ENCODE measurements at regions not wholly inside any gene's neighbourhood (a gene's known extent, or its start where the extent isn't known, plus 50 kb on each side); places are given as distances from the start of the nearest gene placed in this dataset.

GRCh38 chr2:122635686-122636085 lies 880.2 kb downstream of the TSN start:
- H3K4me1 Mint-ChIP-seq: no peaks in the 10 kb centered on the region
- H3K9me3 Mint-ChIP-seq: no peaks in the 10 kb centered on the region
- no peaks in the 10 kb centered on the region for H3K27me3 Mint-ChIP-seq
- no peak overlapping the region for H3K27ac Mint-ChIP-seq
- no peaks in the 10 kb centered on the region for H3K36me3 Mint-ChIP-seq
- no peak overlapping the region for H3K4me3 Mint-ChIP-seq

GRCh38 chr2:122636097-122636496 lies 880.6 kb downstream of the TSN start:
- Mint-ChIP-seq H3K4me3 (no peak overlapping the region), H3K27ac (no peak overlapping the region), H3K9me3 (no peaks in the 10 kb centered on the region), H3K36me3 (no peaks in the 10 kb centered on the region), H3K27me3 (no peaks in the 10 kb centered on the region), H3K4me1 (no peaks in the 10 kb centered on the region)

GRCh38 chr2:122639176-122639575 lies 883.7 kb downstream of the TSN start:
- no peaks in the 10 kb centered on the region for H3K4me1 Mint-ChIP-seq
- H3K4me3 Mint-ChIP-seq: no peak overlapping the region
- no peaks in the 10 kb centered on the region for H3K9me3 Mint-ChIP-seq
- H3K27me3 Mint-ChIP-seq: no peaks in the 10 kb centered on the region
- no peak overlapping the region for H3K27ac Mint-ChIP-seq
- no peaks in the 10 kb centered on the region for H3K36me3 Mint-ChIP-seq

GRCh38 chr2:122639711-122640110 lies 884.3 kb downstream of the TSN start:
- Mint-ChIP-seq H3K36me3 (no peaks in the 10 kb centered on the region), H3K27ac (no peak overlapping the region), H3K27me3 (no peaks in the 10 kb centered on the region), H3K9me3 (no peaks in the 10 kb centered on the region), H3K4me3 (no peak overlapping the region), H3K4me1 (no peaks in the 10 kb centered on the region)

GRCh38 chr2:122643725-122644329 lies 888.4 kb downstream of the TSN start:
- Mint-ChIP-seq H3K4me3 (no peak overlapping the region), H3K36me3 (no peaks in the 10 kb centered on the region), H3K9me3 (no peaks in the 10 kb centered on the region), H3K27ac (no peak overlapping the region), H3K27me3 (no peaks in the 10 kb centered on the region), H3K4me1 (no peaks in the 10 kb centered on the region)

GRCh38 chr2:122651236-122651635 lies 895.8 kb downstream of the TSN start:
- Mint-ChIP-seq H3K9me3 (no peaks in the 10 kb centered on the region), H3K36me3 (no peaks in the 10 kb centered on the region), H3K4me3 (no peak overlapping the region), H3K27ac (no peak overlapping the region), H3K27me3 (no peaks in the 10 kb centered on the region), H3K4me1 (no peaks in the 10 kb centered on the region)

- H3K4me1 Mint-ChIP-seq: no peaks in the 10 kb centered on the region
- H3K36me3 Mint-ChIP-seq: no peaks in the 10 kb centered on the region
- no peak overlapping the region for H3K4me3 Mint-ChIP-seq
- no peak overlapping the region for H3K27ac Mint-ChIP-seq
- no peaks in the 10 kb centered on the region for H3K27me3 Mint-ChIP-seq
- no peaks in the 10 kb centered on the region for H3K9me3 Mint-ChIP-seq
Measured at GRCh38 chr2:122651780-122652179, 896.3 kb downstream of the TSN start.

GRCh38 chr2:122652670-122653069 lies 897.2 kb downstream of the TSN start:
- H3K9me3 Mint-ChIP-seq: no peaks in the 10 kb centered on the region
- no peak overlapping the region for H3K4me3 Mint-ChIP-seq
- H3K4me1 Mint-ChIP-seq: no peaks in the 10 kb centered on the region
- no peak overlapping the region for H3K27ac Mint-ChIP-seq
- H3K36me3 Mint-ChIP-seq: no peaks in the 10 kb centered on the region
- H3K27me3 Mint-ChIP-seq: no peaks in the 10 kb centered on the region

- H3K36me3 Mint-ChIP-seq: no peaks in the 10 kb centered on the region
- no peaks in the 10 kb centered on the region for H3K9me3 Mint-ChIP-seq
- H3K4me1 Mint-ChIP-seq: no peaks in the 10 kb centered on the region
- H3K27me3 Mint-ChIP-seq: peaks cover 2% of the 10 kb centered on the region
- H3K4me3 Mint-ChIP-seq: no peak overlapping the region
- H3K27ac Mint-ChIP-seq: no peak overlapping the region
Measured at GRCh38 chr2:122656403-122656802, 901.0 kb downstream of the TSN start.

- H3K27ac Mint-ChIP-seq: no peak overlapping the region
- no peaks in the 10 kb centered on the region for H3K9me3 Mint-ChIP-seq
- H3K27me3 Mint-ChIP-seq: peaks cover 5% of the 10 kb centered on the region
- H3K36me3 Mint-ChIP-seq: no peaks in the 10 kb centered on the region
- no peak overlapping the region for H3K4me3 Mint-ChIP-seq
- H3K4me1 Mint-ChIP-seq: no peaks in the 10 kb centered on the region
Measured at GRCh38 chr2:122660786-122661634, 905.6 kb downstream of the TSN start.

- Mint-ChIP-seq H3K36me3 (no peaks in the 10 kb centered on the region), H3K27me3 (peaks cover 5% of the 10 kb centered on the region), H3K4me3 (no peak overlapping the region), H3K4me1 (no peaks in the 10 kb centered on the region), H3K9me3 (no peaks in the 10 kb centered on the region), H3K27ac (no peak overlapping the region)
Measured at GRCh38 chr2:122663620-122664019, 908.2 kb downstream of the TSN start.

- no peaks in the 10 kb centered on the region for H3K4me1 Mint-ChIP-seq
- no peaks in the 10 kb centered on the region for H3K9me3 Mint-ChIP-seq
- no peak overlapping the region for H3K27ac Mint-ChIP-seq
- H3K36me3 Mint-ChIP-seq: no peaks in the 10 kb centered on the region
- peaks cover 3% of the 10 kb centered on the region for H3K27me3 Mint-ChIP-seq
- H3K4me3 Mint-ChIP-seq: no peak overlapping the region
Measured at GRCh38 chr2:122669627-122670026, 914.2 kb downstream of the TSN start.

- Mint-ChIP-seq H3K9me3 (no peaks in the 10 kb centered on the region), H3K36me3 (no peaks in the 10 kb centered on the region), H3K4me1 (no peaks in the 10 kb centered on the region), H3K27ac (peak overlapping the region; percentile 47), H3K4me3 (no peak overlapping the region), H3K27me3 (no peaks in the 10 kb centered on the region)
Measured at GRCh38 chr2:122670897-122671296, 915.4 kb downstream of the TSN start.

- H3K4me3 Mint-ChIP-seq: no peak overlapping the region
- H3K27ac Mint-ChIP-seq: no peak overlapping the region
- H3K27me3 Mint-ChIP-seq: no peaks in the 10 kb centered on the region
- no peaks in the 10 kb centered on the region for H3K4me1 Mint-ChIP-seq
- no peaks in the 10 kb centered on the region for H3K36me3 Mint-ChIP-seq
- peaks cover 6% of the 10 kb centered on the region for H3K9me3 Mint-ChIP-seq
Measured at GRCh38 chr2:122680662-122681061, 925.2 kb downstream of the TSN start.

- H3K9me3 Mint-ChIP-seq: peaks cover 6% of the 10 kb centered on the region
- H3K4me1 Mint-ChIP-seq: no peaks in the 10 kb centered on the region
- no peaks in the 10 kb centered on the region for H3K27me3 Mint-ChIP-seq
- H3K27ac Mint-ChIP-seq: no peak overlapping the region
- H3K4me3 Mint-ChIP-seq: no peak overlapping the region
- H3K36me3 Mint-ChIP-seq: no peaks in the 10 kb centered on the region
Measured at GRCh38 chr2:122681626-122682025, 926.2 kb downstream of the TSN start.

GRCh38 chr2:122682356-122682755 lies 926.9 kb downstream of the TSN start:
- peaks cover 2% of the 10 kb centered on the region for H3K9me3 Mint-ChIP-seq
- no peaks in the 10 kb centered on the region for H3K27me3 Mint-ChIP-seq

More at GRCh38 chr2:122682356-122682755, 926.9 kb downstream of the TSN start:
- no peak overlapping the region for H3K4me3 Mint-ChIP-seq
- no peaks in the 10 kb centered on the region for H3K4me1 Mint-ChIP-seq
- H3K27ac Mint-ChIP-seq: no peak overlapping the region
- no peaks in the 10 kb centered on the region for H3K36me3 Mint-ChIP-seq
